Left lung (tissue), 4 donors: ENCODE measurements at regions not wholly inside any gene's neighbourhood (a gene's known extent, or its start where the extent isn't known, plus 50 kb on each side); places are given as distances from the start of the nearest gene placed in this dataset.

Experiments used
- ATAC-seq: fragments of 200-7000 bp; cut with Tn5 transposase; one replicate; pipeline ENCODE4 v1.9.1; 2020; ENCODE audit warnings: moderate library complexity
- DNase-seq, 4 donors: peaks; one replicate each; pipeline ENCODE4 v3.0.0-alpha.2; 2013 to 2020
- H3K27ac ChIP-seq, 2 donors: fragments of 200-600 bp; sonication (generic) in 1 of 2; one replicate each; pipeline versions ENCODE4 v1.5.0 to v1.8.0; 2020 to 2021
- H3K27me3 ChIP-seq, 2 donors: fragments of 200-600 bp; sonication (generic) in 1 of 2; one replicate each; pipeline versions ENCODE4 v1.5.0 to v1.8.0; 2020 to 2021
- H3K36me3 ChIP-seq, 2 donors: fragments of 200-600 bp; sonication (generic) in 1 of 2; one replicate each; pipeline versions ENCODE4 v1.5.0 to v1.8.0; 2020 to 2021
- H3K4me1 ChIP-seq, 2 donors: fragments of 200-600 bp; one replicate each; pipeline ENCODE4 v1.8.0; 2021
- H3K4me3 ChIP-seq, 2 donors: fragments of 200-600 bp; sonication (generic) in 1 of 2; one replicate each; pipeline versions ENCODE4 v1.5.0 to v1.8.0; 2020 to 2021; ENCODE audit warnings: mild to moderate bottlenecking in 1 of 2
- H3K9me3 ChIP-seq, 2 donors: fragments of 200-600 bp; sonication (generic) in 1 of 2; one replicate each; pipeline versions ENCODE4 v1.5.0 to v1.8.0; 2020 to 2021
- CTCF ChIP-seq, 2 donors: fragments of 200-600 bp; sonication (generic) in 1 of 2; IDR thresholded peaks; one replicate each; pipeline versions ENCODE4 v1.5.0 to v1.8.0; 2021; ENCODE audit warnings: antibody characterized with exemption in 2 of 2
- intact Hi-C, 2 donors: fragments of 100-400 bp; cut with DNase I; formaldehyde crosslinking; loops; one replicate each; pipeline versions ENCODE4 v1.11.2 to v1.14.2; 2022
- donor health status: DM: no; HTN: yes; CAD: no.
- donor health status: DM: no; HTN: no; CAD: no.

GRCh38 chr4:27154706-27155105, 294.1 kb downstream of the STIM2 start:
- Histone ChIP-seq H3K4me1 (no peaks in the 10 kb centered on the region), H3K4me3 (no peak overlapping the region), H3K9me3 (no peaks in the 10 kb centered on the region), H3K27ac (no peak overlapping the region), H3K27me3 (no peaks in the 10 kb centered on the region), H3K36me3 (no peaks in the 10 kb centered on the region)
- TF ChIP-seq CTCF (IDR thresholded peaks at IDR 0.05): no peak
- DNase-seq (no peak), ATAC-seq (no peak)
- intact Hi-C loops: no loop called here

GRCh38 chr4:27161191-27161590, 300.6 kb downstream of the STIM2 start:
- Histone ChIP-seq H3K36me3 (no peaks in the 10 kb centered on the region), H3K9me3 (no peaks in the 10 kb centered on the region), H3K27me3 (no peaks in the 10 kb centered on the region), H3K27ac (no peak overlapping the region), H3K4me1 (no peaks in the 10 kb centered on the region), H3K4me3 (no peak overlapping the region)
- no peak for DNase-seq
- ATAC-seq: no peak
- intact Hi-C loops: no loop called here
- TF ChIP-seq CTCF (IDR thresholded peaks at IDR 0.05): no peak

- DNase-seq: no peak
- no peak for ATAC-seq
- H3K27ac ChIP-seq: no peak overlapping the region
- no peaks in the 10 kb centered on the region for H3K4me1 ChIP-seq
- H3K4me3 ChIP-seq: no peak overlapping the region
- intact Hi-C loops: no loop called here
- no peak for TF ChIP-seq CTCF (IDR thresholded peaks at IDR 0.05)
- H3K27me3 ChIP-seq: no peaks in the 10 kb centered on the region
- no peaks in the 10 kb centered on the region for H3K36me3 ChIP-seq
- no peaks in the 10 kb centered on the region for H3K9me3 ChIP-seq
Measured at GRCh38 chr4:27168783-27169182, 308.1 kb downstream of the STIM2 start.

GRCh38 chr4:27173280-27173679, 312.6 kb downstream of the STIM2 start:
- DNase-seq (no peak), ATAC-seq (no peak)
- H3K27me3 ChIP-seq: no peaks in the 10 kb centered on the region
- no peaks in the 10 kb centered on the region for H3K4me1 ChIP-seq
- H3K4me3 ChIP-seq: no peak overlapping the region
- H3K9me3 ChIP-seq: no peaks in the 10 kb centered on the region
- H3K27ac ChIP-seq: no peak overlapping the region
- H3K36me3 ChIP-seq: no peaks in the 10 kb centered on the region
- intact Hi-C loops: no loop called here
- TF ChIP-seq CTCF (IDR thresholded peaks at IDR 0.05): no peak

- peak in 2 of 4 donors; percentile 7 to 36 for DNase-seq
Measured at GRCh38 chr4:27176400-27176799, 315.8 kb downstream of the STIM2 start.

More at GRCh38 chr4:27176400-27176799, 315.8 kb downstream of the STIM2 start:
- no peaks in the 10 kb centered on the region for H3K27me3 ChIP-seq
- H3K9me3 ChIP-seq: no peaks in the 10 kb centered on the region
- H3K4me3 ChIP-seq: no peak overlapping the region
- peak in 1 of 2 donors; percentile 17 for TF ChIP-seq CTCF (IDR thresholded peaks at IDR 0.05)
- peak; percentile 74 for ATAC-seq
- intact Hi-C loops: no loop called here
- no peaks in the 10 kb centered on the region for H3K4me1 ChIP-seq
- H3K36me3 ChIP-seq: no peaks in the 10 kb centered on the region
- H3K27ac ChIP-seq: no peak overlapping the region
